ENCODE measurements at regions not wholly inside any gene's neighbourhood (a gene's known extent, or its start where the extent isn't known, plus 50 kb on each side); places are given as distances from the start of the nearest gene placed in this dataset.
"Not testable (repeated sequence)": the region's sequence is repeated elsewhere in the genome, so short reads cannot be mapped to it uniquely, and the experiment has no call there.

DNA sequence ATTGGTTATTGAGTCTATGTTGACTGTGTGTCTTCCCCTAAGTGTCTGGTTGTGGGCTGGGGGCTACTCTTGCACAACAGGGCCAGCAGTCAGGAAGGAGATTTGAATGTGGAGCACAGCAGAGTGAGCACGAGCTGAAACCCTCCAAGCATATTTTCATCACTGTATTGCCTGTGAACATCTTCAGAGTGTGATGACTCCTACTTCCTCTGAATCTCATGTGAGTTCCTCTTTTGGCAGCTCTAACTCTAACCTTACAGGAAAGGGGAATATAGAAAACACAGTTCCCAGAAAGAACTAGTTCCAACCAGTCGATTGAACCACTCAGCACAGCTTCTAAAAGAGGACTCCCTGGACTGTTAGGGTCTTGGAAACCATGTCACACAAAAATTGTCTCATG is 211.6 kb downstream of the RAP2B start:
- no peak for DNase-seq (ENCODE audit: low spot score)

DNA sequence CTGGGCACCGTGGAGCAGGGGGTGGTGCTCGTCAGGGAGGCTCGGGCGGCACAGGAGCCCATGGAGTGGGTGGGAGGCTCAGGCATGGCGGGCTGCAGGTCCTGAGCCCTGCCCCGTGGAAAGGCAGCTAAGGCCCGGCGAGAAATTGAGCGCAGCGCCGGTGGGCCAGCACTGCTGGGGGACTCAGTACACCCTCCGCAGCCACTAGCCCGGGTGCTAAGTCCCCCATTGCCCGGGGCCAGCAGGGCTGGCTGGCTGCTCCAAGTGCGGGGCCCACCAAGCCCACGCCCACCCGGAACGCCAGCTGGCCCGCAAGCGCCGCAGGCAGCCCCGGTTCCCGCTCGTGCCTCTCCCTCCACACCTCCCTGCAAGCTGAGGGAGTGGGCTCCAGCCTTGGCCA is 216.3 kb downstream of the RAP2B start:
- DNase-seq (ENCODE audit: low spot score), result not testable (repeated sequence)

DNA sequence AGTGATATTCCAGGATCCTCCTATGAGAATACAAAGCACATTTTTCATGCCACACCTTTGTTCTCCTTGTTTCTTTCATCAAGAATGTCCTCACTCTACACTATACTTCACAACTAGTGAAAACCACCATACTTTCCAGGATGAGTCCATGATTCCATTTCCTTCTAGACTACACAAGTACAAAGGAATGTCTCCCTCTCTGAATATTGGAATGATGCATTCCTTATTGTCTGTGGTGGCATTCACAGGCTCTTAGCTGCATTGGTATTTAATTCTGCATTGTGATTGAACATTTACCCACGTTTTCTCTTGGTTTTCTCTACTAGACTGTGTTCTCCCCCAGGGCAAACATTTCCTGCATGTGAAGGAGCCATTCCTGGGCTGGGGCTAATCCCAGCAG is 217.5 kb downstream of the RAP2B start:
- DNase-seq (ENCODE audit: low spot score), result peak; percentile 48

DNA sequence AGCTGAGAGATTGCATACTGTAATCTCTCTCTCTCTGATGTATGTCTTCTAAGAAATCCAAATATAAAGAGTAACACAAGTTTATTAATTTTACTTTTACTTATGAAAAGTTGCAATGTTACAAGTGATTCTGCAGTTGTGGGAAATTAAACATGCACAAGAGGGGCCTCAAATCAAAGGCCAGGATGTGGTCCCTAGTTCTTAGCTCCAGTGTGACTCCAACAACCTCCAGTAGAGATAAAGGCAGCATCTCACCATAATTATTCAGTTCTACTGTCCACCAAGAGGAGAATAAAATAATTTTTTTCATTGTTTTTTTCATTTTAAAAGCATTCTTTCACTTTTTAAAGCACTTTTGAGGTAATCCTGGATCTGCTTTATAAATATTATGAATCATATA is 223.3 kb downstream of the RAP2B start:
- DNase-seq (ENCODE audit: low spot score), result no peak

DNA sequence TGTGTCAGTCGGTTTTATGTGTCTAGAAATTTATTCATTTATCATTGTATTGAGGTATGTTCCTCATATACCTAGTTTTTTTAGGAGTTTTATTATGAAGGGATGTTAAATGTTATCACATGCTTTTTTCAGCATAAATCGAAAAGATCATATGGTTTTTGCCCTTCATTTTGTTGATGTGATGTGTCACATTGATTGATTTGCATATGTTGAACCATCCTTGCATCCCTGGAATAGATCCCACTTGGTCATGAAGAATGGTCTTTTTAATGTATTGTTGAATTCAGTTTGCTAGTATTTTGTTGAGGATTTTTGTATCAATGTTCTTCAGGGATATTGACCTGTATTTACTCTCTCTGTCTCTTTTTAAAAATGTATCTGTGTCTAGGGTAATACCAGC is 230.3 kb downstream of the RAP2B start:
- DNase-seq (ENCODE audit: low spot score), result no peak

DNA sequence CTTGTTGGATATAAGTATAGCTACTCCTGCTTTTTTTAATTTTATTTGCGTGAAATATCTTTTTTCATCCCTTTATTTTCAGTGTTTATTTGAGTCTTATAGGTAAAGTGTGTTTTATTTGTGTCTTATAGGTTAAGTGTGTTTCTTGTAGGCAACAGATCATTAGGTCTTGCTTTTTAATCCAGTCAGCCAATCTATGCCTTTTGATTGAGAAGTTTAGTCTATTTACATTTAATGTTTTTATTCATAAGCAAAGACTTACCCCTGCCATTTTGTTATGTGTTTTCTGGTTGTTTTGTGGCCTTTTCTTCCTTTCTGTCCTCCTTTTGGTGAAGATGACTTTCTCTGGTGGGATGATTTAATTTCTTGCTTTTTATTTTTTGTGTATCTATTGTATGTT is 232.0 kb downstream of the RAP2B start:
- DNase-seq (ENCODE audit: low spot score), result no peak

DNA sequence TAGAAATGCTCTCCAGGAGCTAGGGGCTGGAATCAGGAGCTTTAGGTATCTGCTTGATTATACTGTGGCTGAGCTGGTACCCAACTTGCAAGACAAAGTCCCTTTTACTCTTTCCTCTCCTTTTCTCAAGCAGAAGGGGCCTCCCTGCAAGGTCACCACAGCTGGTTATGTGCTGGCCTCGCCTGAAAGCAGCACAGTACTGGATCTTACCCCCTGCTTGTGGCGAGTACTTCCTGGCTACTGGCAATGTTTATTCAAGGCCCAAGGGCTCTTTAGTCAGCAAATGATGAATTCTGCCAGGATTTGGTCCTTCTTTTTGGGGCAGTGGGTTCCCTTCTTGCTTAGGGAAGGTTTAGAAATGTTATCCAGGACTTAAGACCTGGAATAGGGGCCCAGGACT is 234.6 kb downstream of the RAP2B start:
- DNase-seq (ENCODE audit: low spot score), result no peak

DNA sequence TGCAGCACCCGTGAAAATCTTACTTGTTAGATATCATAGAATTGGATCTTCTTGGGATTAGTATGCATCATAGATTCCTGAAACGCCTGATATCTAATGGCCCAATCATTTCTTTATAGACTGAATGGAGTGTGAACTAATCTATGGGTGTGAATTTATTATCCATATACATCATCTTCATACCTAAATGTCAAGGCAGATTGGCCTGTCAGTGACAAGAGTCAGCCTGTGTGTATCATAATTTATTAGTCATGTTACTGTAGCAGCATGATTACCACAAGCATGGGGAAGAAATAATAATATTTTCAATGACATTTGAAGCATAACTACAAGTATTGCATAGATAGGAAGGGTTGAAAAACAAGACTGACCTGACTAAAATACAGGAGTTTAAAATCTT is 235.8 kb downstream of the RAP2B start:
- no peak for DNase-seq (ENCODE audit: low spot score)

DNA sequence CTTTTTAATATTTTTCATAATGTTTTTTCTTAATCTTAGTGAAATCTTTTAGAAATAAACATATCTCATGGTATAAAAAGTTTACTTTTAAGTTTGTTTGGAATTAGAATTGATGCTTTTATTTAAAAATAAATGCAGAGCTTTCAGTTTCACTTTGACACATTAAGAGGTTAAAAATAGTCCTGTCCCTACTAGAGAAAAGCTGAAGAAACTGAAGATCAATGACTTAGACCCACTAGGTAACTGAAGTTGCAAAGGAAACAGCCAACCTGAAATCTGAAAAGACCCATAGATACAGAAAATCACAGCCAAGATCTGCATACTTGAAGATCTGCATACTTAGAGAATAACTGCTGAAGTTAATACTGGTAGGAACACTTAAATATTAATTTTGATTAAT is 237.6 kb downstream of the RAP2B start:
- no peak for DNase-seq (ENCODE audit: low spot score)

DNA sequence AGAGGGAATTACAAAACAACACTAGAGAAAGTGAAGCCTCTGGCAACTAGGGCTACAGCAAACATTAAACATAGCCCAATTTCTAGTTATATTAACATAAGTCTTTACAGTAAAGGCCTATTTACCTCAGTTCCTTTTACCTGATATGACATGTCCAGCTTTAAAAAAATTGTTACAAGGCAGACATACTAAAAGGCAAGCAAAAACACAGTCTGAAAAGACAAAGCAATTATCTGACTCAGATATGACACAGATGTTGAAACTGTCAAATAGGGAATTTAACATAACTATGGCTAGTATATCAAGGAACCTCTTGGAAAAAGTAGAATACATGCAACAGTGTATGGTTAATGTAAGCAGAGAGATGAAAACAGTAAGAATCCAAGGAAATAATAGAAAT is 238.6 kb downstream of the RAP2B start:
- DNase-seq (ENCODE audit: low spot score), result no peak

DNA sequence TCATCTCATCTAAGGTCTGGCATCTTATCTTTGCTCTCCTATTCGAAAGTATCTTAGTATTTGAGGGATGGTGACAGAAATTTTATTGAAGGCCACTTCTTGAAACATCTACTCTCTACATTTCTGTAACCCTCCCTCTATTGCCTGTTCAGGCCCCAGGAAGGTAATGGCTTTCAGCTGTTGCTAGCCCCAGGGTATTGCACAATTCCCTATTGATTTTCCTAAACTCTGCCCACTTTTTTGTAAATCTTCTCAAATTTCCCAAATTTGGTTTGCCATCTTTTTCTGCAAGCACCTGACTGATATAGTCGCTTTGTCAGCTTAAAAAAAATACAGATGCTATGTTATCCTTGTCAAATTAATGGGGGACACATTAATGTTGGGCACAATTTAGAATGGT is 242.1 kb downstream of the RAP2B start:
- no peak for DNase-seq (ENCODE audit: low spot score)

DNA sequence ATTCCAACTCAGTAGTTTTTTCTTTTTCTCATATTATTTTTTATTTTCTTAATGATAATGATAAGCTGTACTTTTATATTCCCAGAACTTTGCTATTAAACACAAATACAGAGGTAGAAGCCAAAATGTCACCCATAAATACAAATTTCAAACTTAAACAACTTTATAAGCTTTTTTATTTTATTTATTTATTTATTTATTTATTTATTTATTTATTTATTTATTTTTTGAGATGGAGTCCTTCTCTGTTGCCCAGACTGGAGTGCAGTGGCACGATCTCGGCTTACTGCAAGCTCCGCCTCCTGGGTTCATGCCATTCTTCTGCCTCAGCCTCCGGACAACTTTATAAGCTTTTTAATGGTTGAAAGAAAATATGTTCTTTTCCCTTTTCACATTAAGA is 243.3 kb downstream of the RAP2B start:
- not testable (repeated sequence) for DNase-seq (ENCODE audit: low spot score)

DNA sequence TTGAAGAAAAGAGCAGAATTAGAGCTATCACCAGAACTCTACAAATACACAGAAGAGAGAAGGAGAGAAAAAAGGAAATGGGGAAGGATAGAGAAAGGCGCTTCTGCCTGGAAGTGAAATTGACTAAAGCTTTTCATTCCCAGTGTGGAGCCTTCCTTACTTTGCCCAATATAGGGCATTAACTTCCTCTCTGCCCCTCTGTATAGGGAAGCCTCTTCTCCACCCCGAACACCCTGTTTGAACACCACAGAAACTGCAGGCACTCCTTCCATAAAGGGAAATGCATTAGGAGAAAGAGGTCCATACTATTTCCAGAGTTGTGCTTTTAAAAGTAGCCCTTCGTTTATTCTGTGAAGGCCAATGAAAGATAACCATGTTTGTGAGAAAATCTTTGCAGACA is 248.5 kb downstream of the RAP2B start:
- DNase-seq (ENCODE audit: low spot score), result no peak

DNA sequence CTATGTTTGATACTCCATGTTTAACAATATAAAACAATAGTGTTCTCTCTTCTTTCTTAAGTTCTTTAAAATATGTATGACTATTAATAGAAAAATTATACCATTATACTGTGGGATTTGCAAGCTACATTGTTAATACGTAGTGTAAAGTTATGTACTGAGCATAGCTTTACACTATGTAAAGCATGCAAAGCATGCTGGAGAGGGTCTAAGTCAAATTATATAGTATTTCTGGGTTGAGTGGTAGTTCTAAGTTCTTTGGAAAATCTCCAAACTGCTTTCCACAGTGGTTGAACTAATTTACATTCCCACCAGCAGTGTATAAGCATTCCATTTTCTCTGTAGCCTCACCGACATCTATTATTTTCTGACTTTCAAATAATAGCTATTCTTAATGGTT is 253.0 kb downstream of the RAP2B start:
- DNase-seq (ENCODE audit: low spot score), result no peak

DNA sequence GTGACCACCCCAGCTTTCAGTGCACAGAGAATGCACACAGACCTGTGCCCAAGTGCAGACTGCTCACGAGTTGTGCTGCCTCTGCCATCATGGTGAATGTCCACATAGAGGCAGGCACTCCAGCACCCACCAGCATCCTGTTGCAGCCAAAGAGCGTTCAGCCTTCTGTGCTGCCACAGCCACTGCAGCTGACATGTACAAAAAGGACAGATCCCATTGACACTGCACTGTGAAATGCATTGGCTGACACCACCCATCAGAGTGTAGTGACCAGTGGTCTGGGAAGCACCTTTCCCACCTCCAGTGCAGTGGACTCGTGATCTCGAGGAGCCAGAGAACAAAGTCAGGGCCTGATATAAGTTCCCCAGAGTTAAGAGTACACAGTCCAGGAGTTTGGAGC is 260.3 kb downstream of the RAP2B start:
- DNase-seq (ENCODE audit: low spot score), result no peak

DNA sequence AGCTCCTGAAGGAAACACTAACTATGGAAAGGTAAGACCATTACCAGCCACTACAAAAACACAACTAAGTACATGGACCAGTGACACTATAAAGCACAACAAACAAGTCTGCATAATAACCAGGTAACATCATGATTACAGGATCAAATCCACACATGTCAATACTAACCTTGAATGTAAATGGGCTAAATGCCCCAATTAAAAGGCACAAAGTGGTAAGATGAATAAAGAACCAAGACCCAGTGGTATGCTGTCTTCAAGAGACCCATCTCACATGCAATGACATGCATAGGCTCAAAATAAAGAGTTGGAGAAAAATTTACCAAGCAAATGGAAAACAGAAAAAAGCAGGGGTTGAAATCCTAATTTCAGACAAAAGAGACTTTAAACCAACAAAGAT is 261.8 kb downstream of the RAP2B start:
- not testable (repeated sequence) for DNase-seq (ENCODE audit: low spot score)

DNA sequence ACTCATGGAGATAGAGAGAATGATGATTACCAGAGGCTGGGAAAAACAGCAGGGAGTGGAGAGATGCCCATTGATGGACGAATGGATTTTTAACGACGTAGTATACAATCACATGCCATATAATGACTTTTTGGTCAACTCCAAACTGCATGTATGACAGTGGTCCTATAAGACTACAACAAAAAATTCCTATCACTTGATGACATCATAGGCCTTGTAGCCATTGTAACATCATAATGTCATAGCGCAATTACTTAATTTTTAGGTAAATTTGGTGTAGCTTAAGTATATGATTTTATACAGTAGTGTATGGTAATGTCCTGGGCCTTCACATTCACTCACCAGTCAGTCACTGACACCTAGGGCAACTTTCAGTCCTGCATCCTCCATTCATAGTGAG is 264.3 kb downstream of the RAP2B start:
- DNase-seq (ENCODE audit: low spot score), result no peak

DNA sequence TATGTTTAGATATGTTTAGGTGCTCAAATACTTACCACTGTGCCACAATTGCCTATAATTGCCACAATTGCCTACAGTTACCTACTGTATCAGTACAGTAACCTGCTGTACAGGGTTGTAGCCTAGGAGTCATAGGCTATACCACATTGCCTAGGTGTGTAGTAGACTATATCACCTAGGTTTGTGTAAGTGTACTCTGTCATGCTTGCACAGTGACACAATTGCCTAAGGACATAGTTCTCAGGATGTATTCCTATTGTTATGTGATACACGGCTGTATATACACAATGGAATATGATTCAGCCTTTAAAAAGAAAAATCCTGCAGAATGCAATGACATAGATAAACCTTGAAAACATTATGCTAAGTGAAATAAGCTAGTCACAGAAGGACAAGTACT is 264.8 kb downstream of the RAP2B start:
- DNase-seq (ENCODE audit: low spot score), result no peak

DNA sequence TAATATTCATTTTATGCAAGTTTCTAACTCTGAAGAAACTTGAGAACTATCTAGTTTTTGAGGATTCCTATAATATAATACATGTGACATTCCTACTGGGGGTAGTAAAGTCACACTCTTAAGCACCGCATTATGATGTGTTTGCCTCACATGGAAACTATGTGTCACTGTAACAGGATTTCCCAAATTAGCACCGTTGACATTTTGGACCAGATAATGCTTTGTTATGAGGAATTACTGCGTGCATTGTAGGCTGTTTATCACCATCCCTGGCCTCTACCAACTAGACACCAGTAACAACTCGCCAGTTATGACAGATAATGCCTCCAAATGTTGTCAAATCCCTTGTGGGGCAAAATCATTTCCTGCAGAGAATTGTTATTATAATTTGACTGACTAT is 267.8 kb downstream of the RAP2B start:
- DNase-seq (ENCODE audit: low spot score), result peak; percentile 21

DNA sequence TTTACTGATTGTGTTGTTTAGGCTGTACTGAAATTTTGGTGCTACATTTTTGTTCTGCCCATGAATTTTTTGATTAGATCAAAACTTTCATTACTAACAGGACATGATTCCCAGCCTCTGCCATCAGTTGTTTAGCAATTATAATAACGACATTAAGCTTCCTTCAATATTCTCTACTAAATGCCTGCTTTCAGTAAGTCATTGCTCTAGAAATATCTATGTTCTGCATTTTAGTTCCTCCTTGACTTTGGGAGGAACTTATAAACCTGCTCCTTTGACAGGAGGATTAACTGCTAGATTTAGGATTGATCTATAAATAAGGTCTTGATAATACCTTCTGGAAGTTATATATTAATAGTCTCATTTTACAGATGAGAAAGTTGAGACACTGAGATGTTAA is 269.1 kb downstream of the RAP2B start:
- DNase-seq (ENCODE audit: low spot score), result no peak

DNA sequence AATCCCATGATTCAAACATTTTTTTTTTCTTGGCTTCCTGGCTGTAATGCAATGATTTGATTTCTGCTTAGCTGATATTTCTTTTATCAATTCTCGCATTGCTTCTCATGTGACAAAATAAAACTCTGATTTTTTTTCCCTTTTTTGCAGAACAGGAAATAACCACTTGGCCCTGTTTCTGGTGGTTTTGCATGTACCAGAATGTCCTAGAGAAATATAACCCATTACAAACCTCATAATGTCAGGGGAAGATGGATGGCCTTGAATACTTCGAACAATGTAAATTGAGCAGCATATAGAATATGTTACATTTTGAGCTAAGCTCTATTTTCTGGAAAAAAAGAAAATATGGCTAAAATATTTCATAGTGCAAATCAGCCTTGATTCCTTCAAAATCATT is 275.6 kb downstream of the RAP2B start:
- no peak for DNase-seq (ENCODE audit: low spot score)

DNA sequence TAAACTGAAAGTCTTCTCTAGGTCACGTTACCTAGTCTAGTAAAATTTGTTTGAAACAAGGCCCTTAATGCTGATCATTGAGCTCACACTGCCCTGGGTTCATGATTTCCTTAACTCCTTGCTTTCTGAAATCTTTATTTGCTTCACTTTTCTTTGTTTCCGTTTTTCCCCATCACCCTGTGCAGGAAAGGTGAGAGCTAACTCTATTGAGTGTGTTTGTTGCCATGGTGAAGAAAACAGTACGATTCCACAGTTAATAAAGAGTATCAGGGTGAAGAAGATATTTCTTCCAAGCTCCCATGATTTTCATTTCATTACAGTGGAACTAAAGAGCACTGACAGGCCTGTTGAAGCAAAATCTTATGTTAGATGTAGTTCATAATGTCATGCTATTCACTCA is 276.2 kb downstream of the RAP2B start:
- DNase-seq (ENCODE audit: low spot score), result no peak

DNA sequence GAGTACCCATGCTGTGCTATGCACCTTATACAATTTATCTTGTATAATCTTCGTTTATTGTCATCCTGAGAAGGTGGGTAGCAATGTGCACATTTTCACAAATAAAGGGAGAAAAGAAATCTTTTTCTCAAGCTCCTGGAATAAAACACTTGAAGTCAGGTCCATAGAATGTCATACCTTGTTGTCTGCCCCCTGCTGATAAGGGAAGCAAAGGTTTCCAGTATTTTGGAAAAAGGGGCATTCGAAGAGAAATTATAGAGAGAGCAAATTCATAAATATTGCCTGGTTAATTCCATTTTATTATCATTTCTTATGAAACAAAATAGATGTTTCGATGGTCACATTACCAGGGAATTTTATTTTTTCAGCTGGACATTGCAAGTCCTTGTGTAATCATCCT is 277.8 kb downstream of the RAP2B start:
- DNase-seq (ENCODE audit: low spot score), result no peak

DNA sequence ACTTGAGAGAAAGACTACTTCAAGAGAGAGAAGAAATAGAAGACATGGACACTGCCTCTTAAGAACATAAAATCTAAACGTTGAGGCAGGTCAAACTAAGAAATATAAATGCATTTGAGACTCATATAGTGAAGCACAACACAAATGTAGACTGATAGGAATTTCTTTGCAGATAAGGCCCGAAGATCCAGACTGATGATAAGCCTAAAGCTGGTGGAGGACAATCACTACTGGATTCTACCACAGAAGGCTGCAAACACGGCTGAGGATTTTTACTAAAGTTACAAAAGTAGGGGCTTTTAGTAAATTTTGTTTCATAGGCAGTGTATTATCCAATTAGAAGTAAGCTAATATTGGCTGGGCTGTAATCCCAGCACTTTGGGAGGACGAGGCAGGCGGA is 278.3 kb downstream of the RAP2B start:
- no peak for DNase-seq (ENCODE audit: low spot score)

DNA sequence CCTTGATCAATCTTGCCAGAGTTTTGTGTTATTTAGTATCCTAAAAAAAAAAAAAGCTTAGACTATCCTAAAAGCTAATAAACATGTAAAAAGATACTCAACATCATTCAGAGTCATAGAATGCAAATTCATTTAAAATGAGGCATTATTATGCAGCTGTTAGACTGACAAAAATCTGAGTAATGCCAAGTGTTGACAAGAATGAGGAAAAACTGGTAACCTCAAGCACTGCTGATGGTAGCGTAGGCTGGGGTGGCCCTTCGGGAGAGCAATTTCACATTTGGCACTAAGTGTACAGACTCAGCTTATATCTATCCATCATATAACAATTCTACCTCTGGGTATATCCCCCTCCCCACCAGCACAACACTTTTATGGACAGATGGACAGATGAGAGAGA is 280.4 kb downstream of the RAP2B start:
- DNase-seq (ENCODE audit: low spot score), result no peak
